K562 (cell line): ENCODE measurements at regions not wholly inside any gene's neighbourhood (a gene's known extent, or its start where the extent isn't known, plus 50 kb on each side); places are given as distances from the start of the nearest gene placed in this dataset.

Experiments
- BHLHE40 ChIP-seq: IDR thresholded peaks from 2 replicates; pipeline ENCODE4 v1.6.1; 2011; ENCODE audit warnings: low read length, improper control_type of control experiment
- HNRNPL ChIP-seq: fragments of 200-400 bp; formaldehyde crosslinking; IDR thresholded peaks from 2 replicates; pipeline ENCODE4 v1.6.1; 2017; ENCODE audit warnings: low read depth, mild to moderate bottlenecking, low read length
- ILF3 ChIP-seq: fragments of 450-650 bp; IDR thresholded peaks from 2 replicates; pipeline ENCODE4 v1.6.1; 2018; ENCODE audit warnings: antibody characterized with exemption, mild to moderate bottlenecking, moderate library complexity, borderline replicate concordance
- KHSRP ChIP-seq: fragments of 450-650 bp; IDR thresholded peaks from 2 replicates; pipeline ENCODE4 v1.6.1; 2017
- NCOA4 ChIP-seq: fragments of 450-650 bp; IDR thresholded peaks from 2 replicates; pipeline ENCODE4 v1.6.1; 2018; ENCODE audit warnings: mild to moderate bottlenecking; ENCODE audit not compliant: partially characterized antibody
- SMAD1 ChIP-seq: fragments of 150-350 bp; IDR thresholded peaks from 2 replicates; pipeline ENCODE4 v1.6.1; 2014; ENCODE audit warnings: low read length, low read depth; ENCODE audit not compliant: partially characterized antibody
- SREBF2 ChIP-seq: sonication (generic); formaldehyde crosslinking; IDR thresholded peaks from 2 replicates; pipeline ENCODE4 v1.4.0; 2020; ENCODE audit warnings: mild to moderate bottlenecking, missing genetic modification reagents
- SRSF3 ChIP-seq: fragments of 200-400 bp; formaldehyde crosslinking; IDR thresholded peaks from 2 replicates; pipeline ENCODE4 v1.6.1; 2016; ENCODE audit warnings: mild to moderate bottlenecking, low read length, moderate library complexity; ENCODE audit not compliant: insufficient read depth
- TEAD1 ChIP-seq, 2 experiments: fragments of 450-650 bp in 1 of 2; sonication (generic) in 1 of 2; formaldehyde crosslinking; IDR thresholded peaks; 2 replicates each; pipeline versions ENCODE4 v1.4.0 to v1.8.0; 2020 to 2022; ENCODE audit warnings: mild to moderate bottlenecking in 2 of 2, missing genetic modification reagents in 1 of 2
- TSC22D4 ChIP-seq: fragments of 450-650 bp; IDR thresholded peaks from 2 replicates; pipeline ENCODE4 v1.6.1; 2016; ENCODE audit warnings: missing genetic modification characterization, missing biosample characterization, control low read depth
- ZBTB11 ChIP-seq, 3 experiments: fragments of 200-800 bp in 1 of 3; fragments of 250-450 bp in 1 of 3; fragments of 450-650 bp in 1 of 3; sonication (Bioruptor Pico) in 1 of 3; sonication (Bioruptor generic) in 1 of 3; formaldehyde crosslinking in 1 of 3; IDR thresholded peaks; 2 replicates each; pipeline versions ENCODE4 v1.6.1 to v1.8.0; 2016 to 2022; ENCODE audit warnings: mild to moderate bottlenecking in 2 of 3, missing genetic modification characterization in 2 of 3, missing compliant biosample characterization in 1 of 3, moderate library complexity in 1 of 3
- ZNF217 ChIP-seq: sonication (generic); formaldehyde crosslinking; IDR thresholded peaks from 2 replicates; pipeline ENCODE4 v1.8.0; 2022; ENCODE audit warnings: mild to moderate bottlenecking, missing genetic modification reagents
- ZNF239 ChIP-seq: fragments of 250-450 bp; sonication (Bioruptor Pico); IDR thresholded peaks from 2 replicates; pipeline ENCODE4 v1.4.0; 2020; ENCODE audit warnings: mild to moderate bottlenecking
- ZNF561 ChIP-seq: fragments of 450-650 bp; formaldehyde crosslinking; conservative IDR thresholded peaks from 2 replicates; pipeline ENCODE4 v1.4.0; 2020; ENCODE audit warnings: mild to moderate bottlenecking, moderate library complexity
- ZNF668 ChIP-seq: fragments of 250-450 bp; sonication (Bioruptor Pico); IDR thresholded peaks from 2 replicates; pipeline ENCODE4 v1.8.0; 2022; ENCODE audit warnings: mild to moderate bottlenecking, inconsistent platforms
- TF ChIP-seq, protein P1 (sequence below): fragments of 250-450 bp; sonication (Bioruptor Pico); IDR thresholded peaks from 2 replicates; pipeline ENCODE4 v1.6.1; 2021; ENCODE audit warnings: mild to moderate bottlenecking
- TF ChIP-seq, protein P2 (sequence below): sonication (generic); formaldehyde crosslinking; IDR thresholded peaks from 2 replicates; pipeline ENCODE4 v1.5.0; 2020; ENCODE audit warnings: missing genetic modification reagents
- TF ChIP-seq, protein P3 (sequence below): fragments of 250-450 bp; sonication (Bioruptor Pico); IDR thresholded peaks from 2 replicates; pipeline ENCODE4 v1.4.0; 2020

GRCh38 chr2:105454801-105455485 lies 56.1 kb upstream of the FHL2 start (continued):
- TF ChIP-seq ZNF668 (CRISPR knock-in tag) (0 out of 2 replicates have a peak, but pooled peaks have one; percentile 20), ZNF239 (CRISPR knock-in tag) (peak; percentile 36; the same call in 1 of the 2 replicates), TSC22D4 (tag) (no peak), ZNF217 (CRISPR knock-in tag) (no peak), TEAD1 (CRISPR knock-in tag; IDR thresholded peaks at IDR 0.05) (no peak), ZBTB11 (CRISPR knock-in tag; IDR thresholded peaks at IDR 0.05) (no peak), SMAD1 (no peak), NCOA4 (no peak), SRSF3 (no peak), HNRNPL (no peak), KHSRP (no peak), BHLHE40 (no peak), ZNF561 (CRISPR knock-in tag) (no peak), ILF3 (no peak), SREBF2 (CRISPR knock-in tag) (no peak)
- TF ChIP-seq, protein P1, sequence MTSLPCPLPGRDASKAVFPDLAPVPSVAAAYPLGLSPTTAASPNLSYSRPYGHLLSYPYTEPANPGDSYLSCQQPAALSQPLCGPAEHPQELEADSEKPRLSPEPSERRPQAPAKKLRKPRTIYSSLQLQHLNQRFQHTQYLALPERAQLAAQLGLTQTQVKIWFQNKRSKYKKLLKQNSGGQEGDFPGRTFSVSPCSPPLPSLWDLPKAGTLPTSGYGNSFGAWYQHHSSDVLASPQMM (CRISPR knock-in tag) = no peak
- TF ChIP-seq, protein P2, sequence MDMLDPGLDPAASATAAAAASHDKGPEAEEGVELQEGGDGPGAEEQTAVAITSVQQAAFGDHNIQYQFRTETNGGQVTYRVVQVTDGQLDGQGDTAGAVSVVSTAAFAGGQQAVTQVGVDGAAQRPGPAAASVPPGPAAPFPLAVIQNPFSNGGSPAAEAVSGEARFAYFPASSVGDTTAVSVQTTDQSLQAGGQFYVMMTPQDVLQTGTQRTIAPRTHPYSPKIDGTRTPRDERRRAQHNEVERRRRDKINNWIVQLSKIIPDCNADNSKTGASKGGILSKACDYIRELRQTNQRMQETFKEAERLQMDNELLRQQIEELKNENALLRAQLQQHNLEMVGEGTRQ (CRISPR knock-in tag) = no peak
- TF ChIP-seq, protein P3, sequence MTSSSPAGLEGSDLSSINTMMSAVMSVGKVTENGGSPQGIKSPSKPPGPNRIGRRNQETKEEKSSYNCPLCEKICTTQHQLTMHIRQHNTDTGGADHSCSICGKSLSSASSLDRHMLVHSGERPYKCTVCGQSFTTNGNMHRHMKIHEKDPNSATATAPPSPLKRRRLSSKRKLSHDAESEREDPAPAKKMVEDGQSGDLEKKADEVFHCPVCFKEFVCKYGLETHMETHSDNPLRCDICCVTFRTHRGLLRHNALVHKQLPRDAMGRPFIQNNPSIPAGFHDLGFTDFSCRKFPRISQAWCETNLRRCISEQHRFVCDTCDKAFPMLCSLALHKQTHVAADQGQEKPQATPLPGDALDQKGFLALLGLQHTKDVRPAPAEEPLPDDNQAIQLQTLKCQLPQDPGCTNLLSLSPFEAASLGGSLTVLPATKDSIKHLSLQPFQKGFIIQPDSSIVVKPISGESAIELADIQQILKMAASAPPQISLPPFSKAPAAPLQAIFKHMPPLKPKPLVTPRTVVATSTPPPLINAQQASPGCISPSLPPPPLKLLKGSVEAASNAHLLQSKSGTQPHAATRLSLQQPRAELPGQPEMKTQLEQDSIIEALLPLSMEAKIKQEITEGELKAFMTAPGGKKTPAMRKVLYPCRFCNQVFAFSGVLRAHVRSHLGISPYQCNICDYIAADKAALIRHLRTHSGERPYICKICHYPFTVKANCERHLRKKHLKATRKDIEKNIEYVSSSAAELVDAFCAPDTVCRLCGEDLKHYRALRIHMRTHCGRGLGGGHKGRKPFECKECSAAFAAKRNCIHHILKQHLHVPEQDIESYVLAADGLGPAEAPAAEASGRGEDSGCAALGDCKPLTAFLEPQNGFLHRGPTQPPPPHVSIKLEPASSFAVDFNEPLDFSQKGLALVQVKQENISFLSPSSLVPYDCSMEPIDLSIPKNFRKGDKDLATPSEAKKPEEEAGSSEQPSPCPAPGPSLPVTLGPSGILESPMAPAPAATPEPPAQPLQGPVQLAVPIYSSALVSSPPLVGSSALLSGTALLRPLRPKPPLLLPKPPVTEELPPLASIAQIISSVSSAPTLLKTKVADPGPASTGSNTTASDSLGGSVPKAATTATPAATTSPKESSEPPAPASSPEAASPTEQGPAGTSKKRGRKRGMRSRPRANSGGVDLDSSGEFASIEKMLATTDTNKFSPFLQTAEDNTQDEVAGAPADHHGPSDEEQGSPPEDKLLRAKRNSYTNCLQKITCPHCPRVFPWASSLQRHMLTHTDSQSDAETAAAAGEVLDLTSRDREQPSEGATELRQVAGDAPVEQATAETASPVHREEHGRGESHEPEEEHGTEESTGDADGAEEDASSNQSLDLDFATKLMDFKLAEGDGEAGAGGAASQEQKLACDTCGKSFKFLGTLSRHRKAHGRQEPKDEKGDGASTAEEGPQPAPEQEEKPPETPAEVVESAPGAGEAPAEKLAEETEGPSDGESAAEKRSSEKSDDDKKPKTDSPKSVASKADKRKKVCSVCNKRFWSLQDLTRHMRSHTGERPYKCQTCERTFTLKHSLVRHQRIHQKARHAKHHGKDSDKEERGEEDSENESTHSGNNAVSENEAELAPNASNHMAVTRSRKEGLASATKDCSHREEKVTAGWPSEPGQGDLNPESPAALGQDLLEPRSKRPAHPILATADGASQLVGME = no peak
